ENCODE measurements at regions not wholly inside any gene's neighbourhood (a gene's known extent, or its start where the extent isn't known, plus 50 kb on each side); places are given as distances from the start of the nearest gene placed in this dataset.

DNA sequence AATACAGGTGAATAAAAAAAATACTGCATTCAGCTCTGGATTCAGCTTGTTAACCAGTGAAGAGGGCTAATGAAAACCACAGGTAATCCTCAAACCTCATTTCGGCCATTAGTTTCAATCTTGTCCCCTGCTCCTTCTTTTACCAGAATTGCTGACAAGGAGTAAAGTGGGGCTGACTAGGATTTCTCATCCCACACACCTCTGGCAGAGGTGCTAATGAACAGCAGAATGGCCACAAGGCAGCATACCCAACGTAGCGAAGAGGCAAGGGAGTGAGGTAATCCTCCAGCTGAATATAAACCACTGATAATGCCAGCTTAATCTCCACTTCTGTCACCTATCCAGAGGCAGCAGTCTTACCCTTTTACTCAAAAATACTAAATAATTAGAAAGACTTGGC lies 248.8 kb upstream of the CDIN1 start:
- no peaks in the 10 kb centered on the region for H3F3A ChIP-seq (ENCODE audit: control insufficient read depth, insufficient read depth)
- TF ChIP-seq EZH2phosphoT487 (IDR thresholded peaks at IDR 0.05; ENCODE audit: borderline replicate concordance, low read length): no peak
- TF ChIP-seq, protein P1, sequence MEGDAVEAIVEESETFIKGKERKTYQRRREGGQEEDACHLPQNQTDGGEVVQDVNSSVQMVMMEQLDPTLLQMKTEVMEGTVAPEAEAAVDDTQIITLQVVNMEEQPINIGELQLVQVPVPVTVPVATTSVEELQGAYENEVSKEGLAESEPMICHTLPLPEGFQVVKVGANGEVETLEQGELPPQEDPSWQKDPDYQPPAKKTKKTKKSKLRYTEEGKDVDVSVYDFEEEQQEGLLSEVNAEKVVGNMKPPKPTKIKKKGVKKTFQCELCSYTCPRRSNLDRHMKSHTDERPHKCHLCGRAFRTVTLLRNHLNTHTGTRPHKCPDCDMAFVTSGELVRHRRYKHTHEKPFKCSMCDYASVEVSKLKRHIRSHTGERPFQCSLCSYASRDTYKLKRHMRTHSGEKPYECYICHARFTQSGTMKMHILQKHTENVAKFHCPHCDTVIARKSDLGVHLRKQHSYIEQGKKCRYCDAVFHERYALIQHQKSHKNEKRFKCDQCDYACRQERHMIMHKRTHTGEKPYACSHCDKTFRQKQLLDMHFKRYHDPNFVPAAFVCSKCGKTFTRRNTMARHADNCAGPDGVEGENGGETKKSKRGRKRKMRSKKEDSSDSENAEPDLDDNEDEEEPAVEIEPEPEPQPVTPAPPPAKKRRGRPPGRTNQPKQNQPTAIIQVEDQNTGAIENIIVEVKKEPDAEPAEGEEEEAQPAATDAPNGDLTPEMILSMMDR (IDR thresholded peaks at IDR 0.05; ENCODE audit: low read depth, low read length, poor library complexity, severe bottlenecking): no peak

DNA sequence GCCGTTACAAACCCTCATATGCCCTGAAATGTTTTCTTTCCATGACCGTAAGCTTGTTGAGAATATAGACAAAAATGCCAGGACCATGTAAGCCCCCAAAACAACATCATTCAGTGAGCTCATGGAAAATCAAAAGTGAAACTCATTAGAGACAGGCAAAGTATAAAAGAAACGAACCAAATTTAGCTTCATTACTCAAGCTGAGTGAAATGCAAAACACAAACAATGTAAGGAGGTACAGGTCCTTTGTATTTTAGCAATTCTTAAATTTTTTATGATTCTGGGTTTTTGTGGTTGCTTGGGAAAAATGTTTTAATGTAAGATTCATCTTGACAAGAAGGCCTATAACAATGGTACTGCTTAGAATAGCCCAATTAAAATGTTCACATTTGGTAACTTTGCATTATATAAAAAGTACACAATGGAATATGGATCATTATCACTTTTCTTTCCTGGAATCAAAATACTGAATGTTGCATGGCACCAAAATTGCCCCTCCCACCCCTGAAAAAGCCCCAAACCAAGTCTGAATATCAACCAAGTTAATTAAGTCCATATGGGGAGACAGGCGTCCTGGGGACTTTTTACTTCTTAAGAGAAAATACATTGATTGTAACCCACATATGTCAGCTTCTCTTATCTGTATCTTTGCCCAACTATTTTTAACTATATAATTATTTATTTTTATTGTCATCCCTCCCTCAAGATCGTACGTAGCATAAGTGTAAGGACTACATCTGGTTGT lies 247.7 kb upstream of the CDIN1 start:
- Histone ChIP-seq H3K79me2 (ENCODE audit: control insufficient read depth, low read length) (no peaks in the 10 kb centered on the region), H3K27me3 (ENCODE audit: control insufficient read depth, low read length) (no peaks in the 10 kb centered on the region), H3K27ac (ENCODE audit: low read depth, low read length) (no peak overlapping the region), H3K36me3 (ENCODE audit: control insufficient read depth, low read length) (no peaks in the 10 kb centered on the region), H3F3A (ENCODE audit: control insufficient read depth, insufficient read depth) (no peaks in the 10 kb centered on the region), H4K20me1 (ENCODE audit: control insufficient read depth, insufficient read depth, low read depth, low read length) (no peaks in the 10 kb centered on the region), H3K4me3 (ENCODE audit: low read length) (no peak overlapping the region), H3K9me3 (ENCODE audit: control insufficient read depth, insufficient read depth, low read length) (no peaks in the 10 kb centered on the region; the same call in 1 of the 2 replicates), H3K4me2 (ENCODE audit: low read length) (no peak overlapping the region), H3K4me1 (ENCODE audit: control insufficient read depth, low read length) (no peaks in the 10 kb centered on the region), H3K9me2 (replicated peaks; ENCODE audit: control insufficient read depth, low read length) (no peaks in the 10 kb centered on the region)
- TF ChIP-seq EZH2phosphoT487 (IDR thresholded peaks at IDR 0.05; ENCODE audit: borderline replicate concordance, low read length): no peak
- TF ChIP-seq, protein P1 (IDR thresholded peaks at IDR 0.05; ENCODE audit: low read depth, low read length, poor library complexity, severe bottlenecking): no peak

More for the DNA sequence above, 248.8 kb upstream of the CDIN1 start:
- Histone ChIP-seq H3K79me2 (ENCODE audit: control insufficient read depth, low read length) (no peaks in the 10 kb centered on the region), H4K20me1 (ENCODE audit: control insufficient read depth, insufficient read depth, low read depth, low read length) (no peaks in the 10 kb centered on the region), H3K4me3 (ENCODE audit: low read length) (no peak overlapping the region), H3K9me2 (replicated peaks; ENCODE audit: control insufficient read depth, low read length) (no peaks in the 10 kb centered on the region), H3K27ac (ENCODE audit: low read depth, low read length) (no peak overlapping the region), H3K9me3 (ENCODE audit: control insufficient read depth, insufficient read depth, low read length) (no peaks in the 10 kb centered on the region; the same call in 1 of the 2 replicates), H3K36me3 (ENCODE audit: control insufficient read depth, low read length) (no peaks in the 10 kb centered on the region), H3K27me3 (ENCODE audit: control insufficient read depth, low read length) (no peaks in the 10 kb centered on the region), H3K4me1 (ENCODE audit: control insufficient read depth, low read length) (no peaks in the 10 kb centered on the region), H3K4me2 (ENCODE audit: low read length) (no peak overlapping the region)

DNA sequence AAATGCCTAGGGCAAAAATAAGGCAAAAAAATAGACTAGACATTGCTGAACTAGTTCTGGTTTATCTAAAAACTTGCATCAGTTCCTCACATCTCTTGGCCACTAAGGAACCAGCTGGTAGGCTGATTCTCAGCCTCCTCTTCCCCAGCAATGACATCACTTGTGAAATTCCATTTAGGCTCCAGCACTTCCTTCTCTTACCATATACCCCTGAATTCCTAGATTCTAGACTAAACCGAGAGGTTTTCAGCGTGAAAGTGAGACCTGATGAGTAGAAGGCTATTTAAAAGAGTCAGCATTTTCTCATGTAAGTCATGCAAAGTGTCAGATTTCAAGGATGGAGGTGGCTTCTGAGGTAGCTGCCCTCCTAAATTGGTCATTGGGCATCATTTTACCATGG lies 247.1 kb upstream of the CDIN1 start:
- H3K4me1 ChIP-seq (ENCODE audit: control insufficient read depth, low read length): no peaks in the 10 kb centered on the region
- no peak overlapping the region for H3K4me2 ChIP-seq (ENCODE audit: low read length)
- H4K20me1 ChIP-seq (ENCODE audit: control insufficient read depth, insufficient read depth, low read depth, low read length): no peaks in the 10 kb centered on the region
- H3K27ac ChIP-seq (ENCODE audit: low read depth, low read length): no peak overlapping the region
- H3K27me3 ChIP-seq (ENCODE audit: control insufficient read depth, low read length): no peaks in the 10 kb centered on the region
- no peaks in the 10 kb centered on the region for H3K36me3 ChIP-seq (ENCODE audit: control insufficient read depth, low read length)
- H3K9me2 ChIP-seq (replicated peaks; ENCODE audit: control insufficient read depth, low read length): no peaks in the 10 kb centered on the region
- no peaks in the 10 kb centered on the region for H3K79me2 ChIP-seq (ENCODE audit: control insufficient read depth, low read length)
- no peaks in the 10 kb centered on the region for H3F3A ChIP-seq (ENCODE audit: control insufficient read depth, insufficient read depth)
- no peak overlapping the region for H3K4me3 ChIP-seq (ENCODE audit: low read length)
- no peaks in the 10 kb centered on the region; the same call in 1 of the 2 replicates for H3K9me3 ChIP-seq (ENCODE audit: control insufficient read depth, insufficient read depth, low read length)
- TF ChIP-seq EZH2phosphoT487 (IDR thresholded peaks at IDR 0.05; ENCODE audit: borderline replicate concordance, low read length): no peak
- TF ChIP-seq, protein P1 (IDR thresholded peaks at IDR 0.05; ENCODE audit: low read depth, low read length, poor library complexity, severe bottlenecking): no peak
